ENCODE measurements at regions not wholly inside any gene's neighbourhood (a gene's known extent, or its start where the extent isn't known, plus 50 kb on each side); places are given as distances from the start of the nearest gene placed in this dataset.

GRCh38 chr5:92543201-92543600 lies 1037.8 kb downstream of the NR2F1-AS1 start:
- no peak for TF ChIP-seq CTCF (IDR thresholded peaks at IDR 0.05; ENCODE audit: low read length)
- no peak for TF ChIP-seq EZH2 (IDR thresholded peaks at IDR 0.05; ENCODE audit: borderline replicate concordance, low read length)

All from OCI-LY1 (cell line).